Adrenal gland (tissue), 9 donors: ENCODE measurements at regions not wholly inside any gene's neighbourhood (a gene's known extent, or its start where the extent isn't known, plus 50 kb on each side); places are given as distances from the start of the nearest gene placed in this dataset.

ENCODE experiments used
- DNase-seq, 7 donors: peaks; one replicate each; pipeline ENCODE4 v3.0.0-alpha.2; 2019 to 2020
- H3K27ac ChIP-seq, 5 donors: fragments of 200-600 bp; sonication (generic) in 4 of 5; 1 replicate in 3 of 5; 2 replicates in 2 of 5; pipeline versions ENCODE4 v1.5.1 to v1.8.0; 2016 to 2020; ENCODE audit warnings: mild to moderate bottlenecking in 1 of 5
- H3K27me3 ChIP-seq: fragments of 200-600 bp; 2 replicates; pipeline ENCODE4 v1.8.0; 2021
- H3K36me3 ChIP-seq, 2 donors: fragments of 200-600 bp; replicated peaks in 1 of 2; 1 replicate in 1 of 2; 2 replicates in 1 of 2; pipeline versions ENCODE4 v1.5.1 to v1.8.0; 2018 to 2022
- H3K4me1 ChIP-seq, 2 donors: fragments of 200-600 bp; replicated peaks in 1 of 2; 1 replicate in 1 of 2; 2 replicates in 1 of 2; pipeline versions ENCODE4 v1.5.1 to v1.8.0; 2018 to 2021
- H3K4me3 ChIP-seq, 4 donors: fragments of 200-600 bp; sonication (generic) in 3 of 4; one replicate each; pipeline ENCODE4 v1.5.1; 2016 to 2018
- H3K9me3 ChIP-seq, 3 donors: fragments of 200-600 bp; sonication (generic) in 1 of 3; replicated peaks in 1 of 3; 1 replicate in 2 of 3; 2 replicates in 1 of 3; pipeline versions ENCODE4 v1.5.1 to v1.8.0; 2016 to 2021
- CTCF ChIP-seq, 6 experiments: fragments of 450-650 bp in 4 of 6; fragments of 200-600 bp in 2 of 6; sonication (generic) in 1 of 6; IDR thresholded peaks; 1 replicate in 5 of 6; 2 replicates in 1 of 6; pipeline versions ENCODE4 v1.5.1 to v1.8.0; 2016 to 2021; ENCODE audit warnings: antibody characterized with exemption in 6 of 6, mild to moderate bottlenecking in 2 of 6, moderate library complexity in 1 of 6
- POLR2A ChIP-seq, 2 donors: fragments of 450-650 bp; IDR thresholded peaks; one replicate each; pipeline ENCODE4 v1.6.1; 2017; ENCODE audit warnings: antibody characterized with exemption in 2 of 2, mild to moderate bottlenecking in 2 of 2, moderate library complexity in 1 of 2
- WGBS, 4 donors: extraction: QIAGEN DNeasy Blood & Tissue Kit in 2 of 4; methylation state at CpG; one replicate each; pipeline versions ENCODE4 v1.1.5 to v1.1.7; 2013 to 2017; 5-methylcytosine and 5-hydroxymethylcytosine counted together
- intact Hi-C, 2 donors: fragments of 100-400 bp; cut with DNase I; formaldehyde crosslinking; loops; one replicate each; pipeline versions ENCODE4 v1.14.1 to v1.15.0; 2022 to 2023
- donor health status: healthy with polysubstance abuse.
- donor health status: Bipolar disorder and iron deficiency.
- donor health status: DM: yes; HTN: yes; CAD: no.
- donor health status: DM: no; HTN: no; CAD: no.
- donor health status: DM: no; HTN: no; CAD: no.

- intact Hi-C loops: no loop called here
- Histone ChIP-seq H3K4me3 (no peak overlapping the region), H3K9me3 (no peaks in the 10 kb centered on the region), H3K27me3 (no peaks in the 10 kb centered on the region), H3K4me1 (no peaks in the 10 kb centered on the region), H3K36me3 (no peaks in the 10 kb centered on the region), H3K27ac (no peak overlapping the region)
- 72 to 84% (median 77%) methylated on average over 5 of the region's 5 CpGs for WGBS, 4 donors
- no peak for DNase-seq
- TF ChIP-seq POLR2A (IDR thresholded peaks at IDR 0.05) (no peak), CTCF (IDR thresholded peaks at IDR 0.05) (no peak)
Observed at GRCh38 chr18:66300141-66300540, 303.7 kb downstream of the CDH19 start.

GRCh38 chr18:66280470-66280869 is 323.4 kb downstream of the CDH19 start:
- no peaks in the 10 kb centered on the region for H3K4me1 ChIP-seq
- WGBS, 4 donors: 46 to 66% (median 55%) methylated on average over 2 of the region's 2 CpGs
- H3K9me3 ChIP-seq: no peaks in the 10 kb centered on the region

GRCh38 chr18:66271962-66272361 is 331.9 kb downstream of the CDH19 start:
- Histone ChIP-seq H3K4me1 (no peaks in the 10 kb centered on the region), H3K9me3 (peaks cover 0 to 5% (median 0%) of the 10 kb centered on the region in 3 donors), H3K36me3 (no peaks in the 10 kb centered on the region), H3K27me3 (no peaks in the 10 kb centered on the region), H3K27ac (no peak overlapping the region), H3K4me3 (no peak overlapping the region)
- intact Hi-C loops: no loop called here
- no peak for DNase-seq
- 29 to 35% (median 33%) methylated on average over 4 of the region's 4 CpGs for WGBS, 4 donors
- no peak for TF ChIP-seq POLR2A (IDR thresholded peaks at IDR 0.05)
- no peak for TF ChIP-seq CTCF (IDR thresholded peaks at IDR 0.05)

More at GRCh38 chr18:66280470-66280869, 323.4 kb downstream of the CDH19 start:
- intact Hi-C loops: no loop called here
- H3K36me3 ChIP-seq: no peaks in the 10 kb centered on the region
- no peaks in the 10 kb centered on the region for H3K27me3 ChIP-seq
- no peak for DNase-seq
- no peak for TF ChIP-seq POLR2A (IDR thresholded peaks at IDR 0.05)
- no peak for TF ChIP-seq CTCF (IDR thresholded peaks at IDR 0.05)
- no peak overlapping the region for H3K27ac ChIP-seq
- H3K4me3 ChIP-seq: no peak overlapping the region

GRCh38 chr18:66264130-66264529 is 339.8 kb downstream of the CDH19 start:
- intact Hi-C loops: no loop called here
- TF ChIP-seq POLR2A (IDR thresholded peaks at IDR 0.05) (no peak), CTCF (IDR thresholded peaks at IDR 0.05) (no peak)

More at GRCh38 chr18:66264130-66264529, 339.8 kb downstream of the CDH19 start:
- no peak overlapping the region for H3K27ac ChIP-seq
- 51 to 74% (median 62%) methylated on average over 2 of the region's 2 CpGs for WGBS, 4 donors
- H3K36me3 ChIP-seq: no peaks in the 10 kb centered on the region
- no peaks in the 10 kb centered on the region for H3K4me1 ChIP-seq
- H3K9me3 ChIP-seq: peaks cover 0 to 5% (median 0%) of the 10 kb centered on the region in 3 donors
- H3K4me3 ChIP-seq: no peak overlapping the region
- no peaks in the 10 kb centered on the region for H3K27me3 ChIP-seq
- DNase-seq: no peak
